A172 (cell line): ENCODE measurements at regions not wholly inside any gene's neighbourhood (a gene's known extent, or its start where the extent isn't known, plus 50 kb on each side); places are given as distances from the start of the nearest gene placed in this dataset.
"Not testable (repeated sequence)": the region's sequence is repeated elsewhere in the genome, so short reads cannot be mapped to it uniquely, and the experiment has no call there.

Experiments
- DNase-seq: peaks from one replicate; pipeline ENCODE4 v3.0.0-alpha.2; 2015; ENCODE audit warnings: low spot score

- no peak for DNase-seq
Observed at GRCh38 chr6:91926361-91926760, 1339.5 kb upstream of the MAP3K7 start.

GRCh38 chr6:91911945-91912344 lies 1325.1 kb upstream of the MAP3K7 start:
- DNase-seq: no peak

GRCh38 chr6:91904586-91905164 lies 1317.8 kb upstream of the MAP3K7 start:
- DNase-seq: no peak

GRCh38 chr6:91895599-91896285 lies 1308.9 kb upstream of the MAP3K7 start:
- no peak for DNase-seq

- DNase-seq: no peak
Observed at GRCh38 chr6:91886183-91886795, 1299.4 kb upstream of the MAP3K7 start.

GRCh38 chr6:91881791-91882190 lies 1294.9 kb upstream of the MAP3K7 start:
- not testable (repeated sequence) for DNase-seq

- DNase-seq: peak; percentile 21
Observed at GRCh38 chr6:91879386-91879995, 1292.6 kb upstream of the MAP3K7 start.

- DNase-seq: no peak
Observed at GRCh38 chr6:91877994-91878393, 1291.1 kb upstream of the MAP3K7 start.

GRCh38 chr6:91874971-91875370 lies 1288.1 kb upstream of the MAP3K7 start:
- no peak for DNase-seq

GRCh38 chr6:91868539-91869202 lies 1281.8 kb upstream of the MAP3K7 start:
- no peak for DNase-seq

GRCh38 chr6:91865889-91866288 lies 1279.0 kb upstream of the MAP3K7 start:
- no peak for DNase-seq

- DNase-seq: no peak
Observed at GRCh38 chr6:91864911-91865310, 1278.0 kb upstream of the MAP3K7 start.

GRCh38 chr6:91860541-91861335 lies 1273.9 kb upstream of the MAP3K7 start:
- DNase-seq: peak; percentile 17

GRCh38 chr6:91852252-91852651 lies 1265.4 kb upstream of the MAP3K7 start:
- no peak for DNase-seq

- no peak for DNase-seq
Observed at GRCh38 chr6:91834813-91835212, 1247.9 kb upstream of the MAP3K7 start.

- no peak for DNase-seq
Observed at GRCh38 chr6:91827151-91827550, 1240.3 kb upstream of the MAP3K7 start.

- DNase-seq: no peak
Observed at GRCh38 chr6:91826128-91826527, 1239.3 kb upstream of the MAP3K7 start.

- DNase-seq: no peak
Observed at GRCh38 chr6:91824331-91824730, 1237.5 kb upstream of the MAP3K7 start.

- no peak for DNase-seq
Observed at GRCh38 chr6:91822581-91822980, 1235.7 kb upstream of the MAP3K7 start.

GRCh38 chr6:91816335-91816734 lies 1229.5 kb upstream of the MAP3K7 start:
- no peak for DNase-seq

GRCh38 chr6:91813641-91814040 lies 1226.8 kb upstream of the MAP3K7 start:
- DNase-seq: no peak
